Stimulated activated CD8-positive, alpha-beta memory T cell treated with anti-CD3 and anti-CD28 coated beads, Interleukin-15, amount 100 ng/mL, for 48 hours (primary cell): ENCODE measurements at regions not wholly inside any gene's neighbourhood (a gene's known extent, or its start where the extent isn't known, plus 50 kb on each side); places are given as distances from the start of the nearest gene placed in this dataset.

Source experiments
- DNase-seq, 2 donors: peaks; one replicate each; pipeline ENCODE4 v3.0.0-alpha.2; 2020; ENCODE audit warnings: low read depth in 2 of 2

GRCh38 chr6:100267721-100268123, 197.0 kb downstream of the SIM1 start:
- no peak for DNase-seq

GRCh38 chr6:100266494-100267401, 198.0 kb downstream of the SIM1 start:
- DNase-seq, result no peak

GRCh38 chr6:100262086-100262485, 202.6 kb downstream of the SIM1 start:
- DNase-seq, result no peak

- no peak for DNase-seq
These were observed 203.2 kb downstream of the SIM1 start for GRCh38 chr6:100261486-100261885.

- DNase-seq, result no peak
These were observed 204.1 kb downstream of the SIM1 start for GRCh38 chr6:100260584-100260983.

- DNase-seq, result no peak
These were observed 204.9 kb downstream of the SIM1 start for GRCh38 chr6:100259865-100260264.

- DNase-seq, result no peak
These were observed 206.0 kb downstream of the SIM1 start for GRCh38 chr6:100258752-100259151.

- no peak for DNase-seq
These were observed 206.8 kb downstream of the SIM1 start for GRCh38 chr6:100257793-100258395.

GRCh38 chr6:100255701-100256100, 209.0 kb downstream of the SIM1 start:
- DNase-seq, result no peak

GRCh38 chr6:100247123-100247522, 217.6 kb downstream of the SIM1 start:
- no peak for DNase-seq

- DNase-seq, result no peak
These were observed 218.5 kb downstream of the SIM1 start for GRCh38 chr6:100246206-100246605.

- DNase-seq, result no peak
These were observed 223.9 kb downstream of the SIM1 start for GRCh38 chr6:100240798-100241197.

GRCh38 chr6:100237821-100238220, 226.9 kb downstream of the SIM1 start:
- DNase-seq, result no peak

GRCh38 chr6:100236389-100236788, 228.3 kb downstream of the SIM1 start:
- DNase-seq, result no peak

GRCh38 chr6:100235631-100236030, 229.1 kb downstream of the SIM1 start:
- no peak for DNase-seq

GRCh38 chr6:100234625-100235024, 230.1 kb downstream of the SIM1 start:
- no peak for DNase-seq

- DNase-seq, result no peak
These were observed 231.7 kb downstream of the SIM1 start for GRCh38 chr6:100232781-100233573.

GRCh38 chr6:100230953-100231316, 233.8 kb downstream of the SIM1 start:
- no peak for DNase-seq

GRCh38 chr6:100230115-100230952, 234.4 kb downstream of the SIM1 start:
- no peak for DNase-seq

GRCh38 chr6:100229512-100229911, 235.2 kb downstream of the SIM1 start:
- DNase-seq, result no peak

GRCh38 chr6:100228834-100229441, 234.9 kb upstream of the MCHR2 start:
- DNase-seq, result peak; percentile 37 to 56
